PC-3 (cell line): ENCODE measurements at regions not wholly inside any gene's neighbourhood (a gene's known extent, or its start where the extent isn't known, plus 50 kb on each side); places are given as distances from the start of the nearest gene placed in this dataset.

Experiments used
- ATAC-seq: fragments of 200-7000 bp; cut with Tn5 transposase; 2 replicates; pipeline ENCODE4 v1.9.1; 2020; ENCODE audit warnings: mild to moderate bottlenecking, moderate library complexity
- BruUV-seq: library from RNA; stranded (reverse); fragments of 400-500 nt; replicated peaks from 2 replicates; lab custom pipeline; 2021; lab: Mats Ljungman, UMichigan
- CTCF ChIA-PET: fragments of 300-600 bp; sonication (Branson Sonifier 250); formaldehyde crosslinking; loops from one replicate; lab custom pipeline; 2022; ENCODE audit warnings: antibody characterized with exemption; lab: Charles Lee
- POLR2A ChIA-PET: fragments of 300-600 bp; sonication (Branson Sonifier 250); formaldehyde crosslinking; loops from one replicate; lab custom pipeline; 2022; ENCODE audit warnings: antibody characterized with exemption; ENCODE audit not compliant: unreplicated experiment; lab: Charles Lee
- DNase-seq: peaks from one replicate; pipeline ENCODE4 v3.0.0-alpha.2; 2015
- H2AFZ ChIP-seq: fragments of 300-600 bp; sonication (generic); 2 replicates; pipeline ENCODE4 v1.6.0; 2016; ENCODE audit warnings: antibody characterized with exemption, low read length
- H3F3A ChIP-seq: fragments of 300-600 bp; sonication (generic); one replicate; pipeline ENCODE4 v1.6.0; 2017; ENCODE audit warnings: antibody characterized with exemption, low read length, control low read depth, mild to moderate bottlenecking; ENCODE audit not compliant: unreplicated experiment
- H3K27ac ChIP-seq: fragments of 300-600 bp; sonication (generic); 2 replicates; pipeline ENCODE4 v1.5.1; 2016; ENCODE audit warnings: mild to moderate bottlenecking, low read length
- H3K27me3 ChIP-seq: fragments of 300-600 bp; sonication (generic); 2 replicates; pipeline ENCODE4 v1.6.1; 2016; ENCODE audit warnings: low read length, mixed read lengths
- H3K36me3 ChIP-seq: fragments of 300-600 bp; sonication (generic); 2 replicates; pipeline ENCODE4 v1.6.1; 2016; ENCODE audit warnings: low read depth, mixed run types, low read length, mixed read lengths
- H3K4me1 ChIP-seq: fragments of 300-600 bp; sonication (generic); 2 replicates; pipeline ENCODE4 v1.5.1; 2016; ENCODE audit warnings: low read length; ENCODE audit not compliant: insufficient read depth
- H3K4me2 ChIP-seq: fragments of 300-600 bp; sonication (generic); 2 replicates; pipeline ENCODE4 v1.6.0; 2016; ENCODE audit warnings: low read length
- H3K4me3 ChIP-seq: fragments of 300-600 bp; sonication (generic); 2 replicates; pipeline ENCODE4 v1.5.1; 2016; ENCODE audit warnings: mild to moderate bottlenecking, low read length, mixed read lengths
- H3K79me2 ChIP-seq: fragments of 300-600 bp; sonication (generic); 2 replicates; pipeline ENCODE4 v1.6.1; 2017; ENCODE audit warnings: low read length, mixed read lengths
- H3K9ac ChIP-seq: fragments of 300-600 bp; sonication (generic); 2 replicates; pipeline ENCODE4 v1.6.0; 2016; ENCODE audit warnings: mild to moderate bottlenecking, low read length
- H3K9me2 ChIP-seq: fragments of 300-600 bp; sonication (generic); replicated peaks from 2 replicates; pipeline ENCODE4 v1.6.1; 2016; ENCODE audit warnings: mixed run types, low read length, mixed read lengths
- H3K9me3 ChIP-seq: fragments of 300-600 bp; sonication (generic); 2 replicates; pipeline ENCODE4 v1.6.1; 2016; ENCODE audit warnings: low read length, mixed read lengths
- H4K20me1 ChIP-seq: fragments of 300-600 bp; sonication (generic); 2 replicates; pipeline ENCODE4 v1.6.1; 2016; ENCODE audit warnings: low read length, mixed read lengths
- CTCF ChIP-seq: fragments of 300-600 bp; sonication (generic); conservative IDR thresholded peaks from 2 replicates; pipeline ENCODE4 v1.5.1; 2017; ENCODE audit warnings: antibody characterized with exemption, low read depth, mild to moderate bottlenecking, low read length
- EZH2 ChIP-seq: fragments of 300-600 bp; sonication (generic); IDR thresholded peaks from one replicate; pipeline ENCODE4 v1.6.1; 2017; ENCODE audit warnings: antibody characterized with exemption, mild to moderate bottlenecking, low read length; ENCODE audit not compliant: unreplicated experiment
- EZH2phosphoT487 ChIP-seq: fragments of 300-600 bp; sonication (generic); IDR thresholded peaks from 2 replicates; pipeline ENCODE4 v1.6.1; 2018; ENCODE audit warnings: mild to moderate bottlenecking, antibody characterized with exemption, low read length, borderline replicate concordance
- intact Hi-C: fragments of 100-400 bp; cut with micrococcal nuclease; formaldehyde crosslinking; loops from 2 replicates; pipeline ENCODE4 v1.9.0; 2023

GRCh38 chr20:7087803-7088202 is 320.3 kb downstream of the BMP2 start:
- ChIA-PET CTCF (no interaction called here), POLR2A (no interaction called here)
- H3K36me3 ChIP-seq: no peaks in the 10 kb centered on the region
- DNase-seq (no peak), ATAC-seq (no peak)
- no peak overlapping the region for H3K27ac ChIP-seq
- H3K4me2 ChIP-seq: no peak overlapping the region
- TF ChIP-seq EZH2 (no peak), EZH2phosphoT487 (no peak), CTCF (no peak)
- H3K79me2 ChIP-seq: no peaks in the 10 kb centered on the region
- H3F3A ChIP-seq: no peaks in the 10 kb centered on the region
- H2AFZ ChIP-seq: no peak overlapping the region
- H3K4me3 ChIP-seq: no peak overlapping the region
- H3K9ac ChIP-seq: no peak overlapping the region
- BruUV-seq: no TSS peak
- H3K9me3 ChIP-seq: no peaks in the 10 kb centered on the region
- peaks cover 51% of the 10 kb centered on the region for H3K27me3 ChIP-seq
- intact Hi-C loops: no loop called here
- no peaks in the 10 kb centered on the region for H3K4me1 ChIP-seq
- H3K9me2 ChIP-seq: no peaks in the 10 kb centered on the region
- H4K20me1 ChIP-seq: no peaks in the 10 kb centered on the region

GRCh38 chr20:7090001-7090400 is 322.5 kb downstream of the BMP2 start:
- intact Hi-C loops: no loop called here
- no peak for ATAC-seq
- no peak overlapping the region for H3K4me3 ChIP-seq

GRCh38 chr20:7090811-7091210 is 323.3 kb downstream of the BMP2 start:
- no peak overlapping the region for H3K4me3 ChIP-seq
- H3K4me1 ChIP-seq: no peaks in the 10 kb centered on the region
- ATAC-seq (no peak), DNase-seq (peak; percentile 14)
- no peak overlapping the region for H3K4me2 ChIP-seq
- no peak overlapping the region for H3K27ac ChIP-seq
- no peak overlapping the region for H3K9ac ChIP-seq
- intact Hi-C loops: no loop called here
- no peaks in the 10 kb centered on the region for H3F3A ChIP-seq
- H3K27me3 ChIP-seq: peaks cover 30% of the 10 kb centered on the region
- H3K9me2 ChIP-seq: no peaks in the 10 kb centered on the region
- ChIA-PET CTCF (no interaction called here), POLR2A (no interaction called here)
- BruUV-seq: no TSS peak
- no peaks in the 10 kb centered on the region for H3K36me3 ChIP-seq
- no peak overlapping the region for H2AFZ ChIP-seq
- TF ChIP-seq EZH2phosphoT487 (no peak), EZH2 (no peak), CTCF (no peak)
- no peaks in the 10 kb centered on the region for H3K9me3 ChIP-seq
- H3K79me2 ChIP-seq: no peaks in the 10 kb centered on the region
- H4K20me1 ChIP-seq: no peaks in the 10 kb centered on the region

More at GRCh38 chr20:7090001-7090400, 322.5 kb downstream of the BMP2 start:
- Histone ChIP-seq H3K4me2 (no peak overlapping the region), H3K27ac (no peak overlapping the region), H2AFZ (no peak overlapping the region), H3K36me3 (no peaks in the 10 kb centered on the region), H3F3A (no peaks in the 10 kb centered on the region), H3K27me3 (peaks cover 33% of the 10 kb centered on the region), H3K4me1 (no peaks in the 10 kb centered on the region), H3K9me3 (no peaks in the 10 kb centered on the region), H3K9me2 (no peaks in the 10 kb centered on the region), H3K79me2 (no peaks in the 10 kb centered on the region), H3K9ac (no peak overlapping the region), H4K20me1 (no peaks in the 10 kb centered on the region)
- POLR2A ChIA-PET: no interaction called here
- CTCF ChIA-PET: no interaction called here
- DNase-seq: no peak
- no TSS peak for BruUV-seq
- TF ChIP-seq EZH2phosphoT487 (no peak), EZH2 (no peak), CTCF (no peak)
